GM23338 (cell line): ENCODE measurements at regions not wholly inside any gene's neighbourhood (a gene's known extent, or its start where the extent isn't known, plus 50 kb on each side); places are given as distances from the start of the nearest gene placed in this dataset.
"Not testable (repeated sequence)": the region's sequence is repeated elsewhere in the genome, so short reads cannot be mapped to it uniquely, and the experiment has no call there.

ENCODE experiments used
- ATAC-seq: fragments of 200-7000 bp; cut with Tn5 transposase; 3 replicates; pipeline ENCODE4 v1.9.1; 2020
- DNase-seq: peaks from one replicate; pipeline ENCODE4 v3.0.0-alpha.2; 2015; ENCODE audit warnings: low spot score
- H2AFZ ChIP-seq: fragments of 200-600 bp; sonication (generic); 2 replicates; pipeline ENCODE4 v1.8.0; 2016; ENCODE audit warnings: antibody characterized with exemption, mild to moderate bottlenecking, moderate library complexity
- H3F3A ChIP-seq: fragments of 200-600 bp; sonication (generic); replicated peaks from 2 replicates; pipeline ENCODE4 v1.8.0; 2017; ENCODE audit warnings: antibody characterized with exemption, mixed run types, low read depth
- H3K27ac ChIP-seq: fragments of 200-600 bp; sonication (generic); 2 replicates; pipeline ENCODE4 v1.6.1; 2016; ENCODE audit warnings: low read depth
- H3K27me3 ChIP-seq: fragments of 200-600 bp; sonication (generic); 2 replicates; pipeline ENCODE4 v1.8.0; 2016; ENCODE audit warnings: mild to moderate bottlenecking, mixed run types, moderate library complexity; ENCODE audit not compliant: insufficient read depth
- H3K36me3 ChIP-seq: fragments of 200-600 bp; sonication (generic); 2 replicates; pipeline ENCODE4 v1.8.0; 2016; ENCODE audit warnings: mild to moderate bottlenecking; ENCODE audit not compliant: insufficient read depth
- H3K4me1 ChIP-seq: fragments of 200-600 bp; sonication (generic); 2 replicates; pipeline ENCODE4 v1.8.0; 2016; ENCODE audit warnings: mild to moderate bottlenecking, moderate library complexity; ENCODE audit not compliant: insufficient read depth
- H3K4me2 ChIP-seq: fragments of 200-600 bp; sonication (generic); 2 replicates; pipeline ENCODE4 v1.7.1; 2017; ENCODE audit warnings: mixed run types
- H3K4me3 ChIP-seq: fragments of 200-600 bp; sonication (generic); 2 replicates; pipeline ENCODE4 v1.6.1; 2016; ENCODE audit warnings: mixed run types
- H3K79me2 ChIP-seq: fragments of 200-600 bp; sonication (generic); replicated peaks from 2 replicates; pipeline ENCODE4 v1.8.0; 2017; ENCODE audit warnings: mild to moderate bottlenecking; ENCODE audit not compliant: insufficient read depth
- H3K9me2 ChIP-seq: fragments of 200-600 bp; sonication (generic); 2 replicates; pipeline ENCODE4 v1.8.0; 2017; ENCODE audit not compliant: insufficient read depth
- H4K20me1 ChIP-seq: fragments of 200-600 bp; sonication (generic); replicated peaks from 2 replicates; pipeline ENCODE4 v1.8.0; 2017; ENCODE audit warnings: mild to moderate bottlenecking; ENCODE audit not compliant: insufficient read depth
- H3K27ac Mint-ChIP-seq: 2 replicates; pipeline ENCODE4 v1.8.0; 2020; ENCODE audit warnings: inconsistent platforms, mild to moderate bottlenecking, moderate library complexity, mixed read lengths
- H3K27me3 Mint-ChIP-seq: 3 replicates; pipeline ENCODE4 v1.8.0; 2022; ENCODE audit warnings: low read depth, mild to moderate bottlenecking, moderate library complexity, mixed read lengths, inconsistent platforms; ENCODE audit not compliant: insufficient read depth, poor library complexity
- H3K36me3 Mint-ChIP-seq: 3 replicates; pipeline ENCODE4 v1.8.0; 2021; ENCODE audit warnings: low read depth, mild to moderate bottlenecking, inconsistent platforms, moderate library complexity, mixed read lengths
- H3K4me1 Mint-ChIP-seq: 3 replicates; pipeline ENCODE4 v1.8.0; 2020; ENCODE audit warnings: mild to moderate bottlenecking, inconsistent platforms, mixed read lengths
- H3K4me3 Mint-ChIP-seq: 3 replicates; pipeline ENCODE4 v1.8.0; 2021; ENCODE audit warnings: moderate library complexity, mild to moderate bottlenecking, inconsistent platforms, mixed read lengths
- H3K9me3 Mint-ChIP-seq: 3 replicates; pipeline ENCODE4 v1.8.0; 2020; ENCODE audit warnings: moderate library complexity, mild to moderate bottlenecking, inconsistent platforms, mixed read lengths
- EZH2phosphoT487 ChIP-seq: fragments of 200-600 bp; sonication (generic); IDR thresholded peaks from one replicate; pipeline ENCODE4 v1.8.1; 2018; ENCODE audit warnings: antibody characterized with exemption; ENCODE audit not compliant: unreplicated experiment
- JUNB ChIP-seq: IDR thresholded peaks from one replicate; pipeline ENCODE4 v1.6.1; 2016; ENCODE audit warnings: antibody characterized with exemption; ENCODE audit not compliant: unreplicated experiment
- NANOG ChIP-seq: IDR thresholded peaks from 2 replicates; pipeline ENCODE4 v1.6.1; 2016; ENCODE audit warnings: antibody characterized with exemption, borderline replicate concordance
- POLR2AphosphoS5 ChIP-seq: IDR thresholded peaks from 2 replicates; pipeline ENCODE4 v1.6.1; 2016; ENCODE audit warnings: antibody characterized with exemption, low read depth
- STAT1 ChIP-seq: IDR thresholded peaks from one replicate; pipeline ENCODE4 v1.6.1; 2016; ENCODE audit warnings: antibody characterized with exemption; ENCODE audit not compliant: unreplicated experiment
- ZNF114 ChIP-seq: fragments of 250-450 bp; sonication (Bioruptor Pico); IDR thresholded peaks from 2 replicates; pipeline ENCODE4 v1.5.0; 2020; ENCODE audit warnings: mild to moderate bottlenecking, moderate library complexity
- TF ChIP-seq, protein P1 (sequence below), 2 experiments: fragments of 200-600 bp in 1 of 2; sonication (generic) in 1 of 2; conservative IDR thresholded peaks; 2 replicates each; pipeline versions ENCODE4 v1.5.1 to v1.6.1; 2016 to 2017; ENCODE audit warnings: antibody characterized with exemption in 2 of 2, low read depth in 2 of 2, mild to moderate bottlenecking in 2 of 2, moderate library complexity in 1 of 2
- TF ChIP-seq, protein P2 (sequence below): fragments of 250-450 bp; sonication (Bioruptor Pico); IDR thresholded peaks from 2 replicates; pipeline ENCODE4 v1.5.0; 2020; ENCODE audit warnings: mild to moderate bottlenecking, moderate library complexity

DNA sequence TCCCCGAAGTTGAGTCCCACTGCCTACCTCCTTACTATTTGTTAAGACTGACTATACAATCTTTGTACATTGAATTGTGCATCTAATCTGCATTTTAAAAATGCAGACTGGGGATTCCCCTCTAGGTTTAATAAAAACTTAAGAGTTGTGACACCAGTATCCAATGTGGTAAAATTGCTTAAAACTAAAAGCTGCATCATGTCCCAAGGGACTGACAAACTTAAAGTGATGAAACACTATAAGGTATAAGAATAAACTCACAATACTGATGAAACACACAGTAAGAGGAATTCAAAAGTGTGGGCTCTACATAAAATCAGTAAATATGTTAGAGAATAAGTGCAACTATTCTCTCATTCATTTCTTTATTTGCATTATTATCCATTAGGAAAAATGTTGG is 1905.1 kb downstream of the MAT2B start:
- Histone ChIP-seq H3K27me3 (no peaks in the 10 kb centered on the region), H3K4me2 (no peak overlapping the region), H3K9me2 (0 out of 2 replicates have a peak, but pooled peaks cover 2% of the 10 kb centered on the region), H4K20me1 (no peaks in the 10 kb centered on the region), H3K4me3 (no peak overlapping the region), H2AFZ (no peak overlapping the region), H3K79me2 (no peaks in the 10 kb centered on the region), H3K27ac (no peak overlapping the region), H3K4me1 (no peaks in the 10 kb centered on the region), H3K36me3 (no peaks in the 10 kb centered on the region; the same call in none of the 2 replicates), H3F3A (no peaks in the 10 kb centered on the region)
- no peak overlapping the region for H3K27ac Mint-ChIP-seq
- H3K36me3 Mint-ChIP-seq: peaks cover 40% of the 10 kb centered on the region
- no peaks in the 10 kb centered on the region for H3K4me1 Mint-ChIP-seq
- TF ChIP-seq, protein P1, sequence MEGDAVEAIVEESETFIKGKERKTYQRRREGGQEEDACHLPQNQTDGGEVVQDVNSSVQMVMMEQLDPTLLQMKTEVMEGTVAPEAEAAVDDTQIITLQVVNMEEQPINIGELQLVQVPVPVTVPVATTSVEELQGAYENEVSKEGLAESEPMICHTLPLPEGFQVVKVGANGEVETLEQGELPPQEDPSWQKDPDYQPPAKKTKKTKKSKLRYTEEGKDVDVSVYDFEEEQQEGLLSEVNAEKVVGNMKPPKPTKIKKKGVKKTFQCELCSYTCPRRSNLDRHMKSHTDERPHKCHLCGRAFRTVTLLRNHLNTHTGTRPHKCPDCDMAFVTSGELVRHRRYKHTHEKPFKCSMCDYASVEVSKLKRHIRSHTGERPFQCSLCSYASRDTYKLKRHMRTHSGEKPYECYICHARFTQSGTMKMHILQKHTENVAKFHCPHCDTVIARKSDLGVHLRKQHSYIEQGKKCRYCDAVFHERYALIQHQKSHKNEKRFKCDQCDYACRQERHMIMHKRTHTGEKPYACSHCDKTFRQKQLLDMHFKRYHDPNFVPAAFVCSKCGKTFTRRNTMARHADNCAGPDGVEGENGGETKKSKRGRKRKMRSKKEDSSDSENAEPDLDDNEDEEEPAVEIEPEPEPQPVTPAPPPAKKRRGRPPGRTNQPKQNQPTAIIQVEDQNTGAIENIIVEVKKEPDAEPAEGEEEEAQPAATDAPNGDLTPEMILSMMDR (conservative IDR thresholded peaks at IDR 0.05; ENCODE audit: low read depth in 2 of 2): no peak
- TF ChIP-seq NANOG (no peak), ZNF114 (CRISPR knock-in tag) (no peak), STAT1 (no peak), EZH2phosphoT487 (no peak), POLR2AphosphoS5 (no peak), JUNB (no peak)
- TF ChIP-seq, protein P2, sequence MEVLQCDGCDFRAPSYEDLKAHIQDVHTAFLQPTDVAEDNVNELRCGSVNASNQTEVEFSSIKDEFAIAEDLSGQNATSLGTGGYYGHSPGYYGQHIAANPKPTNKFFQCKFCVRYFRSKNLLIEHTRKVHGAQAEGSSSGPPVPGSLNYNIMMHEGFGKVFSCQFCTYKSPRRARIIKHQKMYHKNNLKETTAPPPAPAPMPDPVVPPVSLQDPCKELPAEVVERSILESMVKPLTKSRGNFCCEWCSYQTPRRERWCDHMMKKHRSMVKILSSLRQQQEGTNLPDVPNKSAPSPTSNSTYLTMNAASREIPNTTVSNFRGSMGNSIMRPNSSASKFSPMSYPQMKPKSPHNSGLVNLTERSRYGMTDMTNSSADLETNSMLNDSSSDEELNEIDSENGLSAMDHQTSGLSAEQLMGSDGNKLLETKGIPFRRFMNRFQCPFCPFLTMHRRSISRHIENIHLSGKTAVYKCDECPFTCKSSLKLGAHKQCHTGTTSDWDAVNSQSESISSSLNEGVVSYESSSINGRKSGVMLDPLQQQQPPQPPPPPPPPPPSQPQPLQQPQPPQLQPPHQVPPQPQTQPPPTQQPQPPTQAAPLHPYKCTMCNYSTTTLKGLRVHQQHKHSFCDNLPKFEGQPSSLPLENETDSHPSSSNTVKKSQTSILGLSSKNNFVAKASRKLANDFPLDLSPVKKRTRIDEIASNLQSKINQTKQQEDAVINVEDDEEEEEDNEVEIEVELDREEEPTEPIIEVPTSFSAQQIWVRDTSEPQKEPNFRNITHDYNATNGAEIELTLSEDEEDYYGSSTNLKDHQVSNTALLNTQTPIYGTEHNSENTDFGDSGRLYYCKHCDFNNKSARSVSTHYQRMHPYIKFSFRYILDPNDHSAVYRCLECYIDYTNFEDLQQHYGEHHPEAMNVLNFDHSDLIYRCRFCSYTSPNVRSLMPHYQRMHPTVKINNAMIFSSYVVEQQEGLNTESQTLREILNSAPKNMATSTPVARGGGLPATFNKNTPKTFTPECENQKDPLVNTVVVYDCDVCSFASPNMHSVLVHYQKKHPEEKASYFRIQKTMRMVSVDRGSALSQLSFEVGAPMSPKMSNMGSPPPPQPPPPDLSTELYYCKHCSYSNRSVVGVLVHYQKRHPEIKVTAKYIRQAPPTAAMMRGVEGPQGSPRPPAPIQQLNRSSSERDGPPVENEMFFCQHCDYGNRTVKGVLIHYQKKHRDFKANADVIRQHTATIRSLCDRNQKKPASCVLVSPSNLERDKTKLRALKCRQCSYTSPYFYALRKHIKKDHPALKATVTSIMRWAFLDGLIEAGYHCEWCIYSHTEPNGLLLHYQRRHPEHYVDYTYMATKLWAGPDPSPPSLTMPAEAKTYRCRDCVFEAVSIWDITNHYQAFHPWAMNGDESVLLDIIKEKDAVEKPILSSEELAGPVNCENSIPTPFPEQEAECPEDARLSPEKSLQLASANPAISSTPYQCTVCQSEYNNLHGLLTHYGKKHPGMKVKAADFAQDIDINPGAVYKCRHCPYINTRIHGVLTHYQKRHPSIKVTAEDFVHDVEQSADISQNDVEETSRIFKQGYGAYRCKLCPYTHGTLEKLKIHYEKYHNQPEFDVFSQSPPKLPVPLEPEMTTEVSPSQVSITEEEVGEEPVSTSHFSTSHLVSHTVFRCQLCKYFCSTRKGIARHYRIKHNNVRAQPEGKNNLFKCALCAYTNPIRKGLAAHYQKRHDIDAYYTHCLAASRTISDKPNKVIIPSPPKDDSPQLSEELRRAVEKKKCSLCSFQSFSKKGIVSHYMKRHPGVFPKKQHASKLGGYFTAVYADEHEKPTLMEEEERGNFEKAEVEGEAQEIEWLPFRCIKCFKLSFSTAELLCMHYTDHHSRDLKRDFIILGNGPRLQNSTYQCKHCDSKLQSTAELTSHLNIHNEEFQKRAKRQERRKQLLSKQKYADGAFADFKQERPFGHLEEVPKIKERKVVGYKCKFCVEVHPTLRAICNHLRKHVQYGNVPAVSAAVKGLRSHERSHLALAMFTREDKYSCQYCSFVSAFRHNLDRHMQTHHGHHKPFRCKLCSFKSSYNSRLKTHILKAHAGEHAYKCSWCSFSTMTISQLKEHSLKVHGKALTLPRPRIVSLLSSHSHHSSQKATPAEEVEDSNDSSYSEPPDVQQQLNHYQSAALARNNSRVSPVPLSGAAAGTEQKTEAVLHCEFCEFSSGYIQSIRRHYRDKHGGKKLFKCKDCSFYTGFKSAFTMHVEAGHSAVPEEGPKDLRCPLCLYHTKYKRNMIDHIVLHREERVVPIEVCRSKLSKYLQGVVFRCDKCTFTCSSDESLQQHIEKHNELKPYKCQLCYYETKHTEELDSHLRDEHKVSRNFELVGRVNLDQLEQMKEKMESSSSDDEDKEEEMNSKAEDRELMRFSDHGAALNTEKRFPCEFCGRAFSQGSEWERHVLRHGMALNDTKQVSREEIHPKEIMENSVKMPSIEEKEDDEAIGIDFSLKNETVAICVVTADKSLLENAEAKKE: no peak
- ATAC-seq: no peak
- no peaks in the 10 kb centered on the region for H3K27me3 Mint-ChIP-seq
- no peak for DNase-seq
- H3K9me3 Mint-ChIP-seq: peaks cover 42% of the 10 kb centered on the region
- H3K4me3 Mint-ChIP-seq: no peak overlapping the region

DNA sequence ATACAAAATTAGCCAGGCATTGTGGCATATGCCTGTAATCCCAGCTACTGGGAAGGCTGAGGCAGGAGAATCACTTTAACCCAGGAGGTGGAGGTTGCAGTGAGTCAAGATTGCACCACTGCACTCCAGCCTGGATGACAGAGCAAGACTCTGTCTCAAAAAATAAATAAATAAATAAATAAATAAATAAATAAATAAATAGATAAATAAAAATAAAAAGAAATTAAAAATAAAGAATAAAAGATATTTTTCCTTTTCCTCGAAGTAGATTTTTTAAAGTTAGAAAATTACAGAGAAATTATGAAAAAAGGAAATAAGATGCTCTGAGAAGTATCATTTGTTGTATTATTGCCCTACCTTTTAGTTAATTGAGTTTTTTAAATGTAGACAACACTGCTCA is 1906.1 kb downstream of the MAT2B start:
- not testable (repeated sequence) for H3F3A ChIP-seq, H3K79me2 ChIP-seq, H3K27me3 Mint-ChIP-seq, H3K4me2 ChIP-seq, H3K36me3 ChIP-seq, H3K4me1 ChIP-seq, H3K4me3 ChIP-seq, H3K4me1 Mint-ChIP-seq, ATAC-seq, H3K27me3 ChIP-seq, H2AFZ ChIP-seq, H3K27ac Mint-ChIP-seq, H3K9me2 ChIP-seq, DNase-seq, H4K20me1 ChIP-seq, H3K27ac ChIP-seq, H3K4me3 Mint-ChIP-seq
- H3K9me3 Mint-ChIP-seq: peaks cover 40% of the 10 kb centered on the region
- H3K36me3 Mint-ChIP-seq: peaks cover 33% of the 10 kb centered on the region
